GM23338 (cell line): ENCODE measurements at regions not wholly inside any gene's neighbourhood (a gene's known extent, or its start where the extent isn't known, plus 50 kb on each side); places are given as distances from the start of the nearest gene placed in this dataset.

Experiments
- ATAC-seq: fragments of 200-7000 bp; cut with Tn5 transposase; 3 replicates; pipeline ENCODE4 v1.9.1; 2020
- DNase-seq: peaks from one replicate; pipeline ENCODE4 v3.0.0-alpha.2; 2015; ENCODE audit warnings: low spot score
- H2AFZ ChIP-seq: fragments of 200-600 bp; sonication (generic); 2 replicates; pipeline ENCODE4 v1.8.0; 2016; ENCODE audit warnings: antibody characterized with exemption, mild to moderate bottlenecking, moderate library complexity
- H3F3A ChIP-seq: fragments of 200-600 bp; sonication (generic); replicated peaks from 2 replicates; pipeline ENCODE4 v1.8.0; 2017; ENCODE audit warnings: antibody characterized with exemption, mixed run types, low read depth
- H3K27ac ChIP-seq: fragments of 200-600 bp; sonication (generic); 2 replicates; pipeline ENCODE4 v1.6.1; 2016; ENCODE audit warnings: low read depth
- H3K27me3 ChIP-seq: fragments of 200-600 bp; sonication (generic); 2 replicates; pipeline ENCODE4 v1.8.0; 2016; ENCODE audit warnings: mild to moderate bottlenecking, mixed run types, moderate library complexity; ENCODE audit not compliant: insufficient read depth
- H3K36me3 ChIP-seq: fragments of 200-600 bp; sonication (generic); 2 replicates; pipeline ENCODE4 v1.8.0; 2016; ENCODE audit warnings: mild to moderate bottlenecking; ENCODE audit not compliant: insufficient read depth
- H3K4me1 ChIP-seq: fragments of 200-600 bp; sonication (generic); 2 replicates; pipeline ENCODE4 v1.8.0; 2016; ENCODE audit warnings: mild to moderate bottlenecking, moderate library complexity; ENCODE audit not compliant: insufficient read depth
- H3K4me2 ChIP-seq: fragments of 200-600 bp; sonication (generic); 2 replicates; pipeline ENCODE4 v1.7.1; 2017; ENCODE audit warnings: mixed run types
- H3K4me3 ChIP-seq: fragments of 200-600 bp; sonication (generic); 2 replicates; pipeline ENCODE4 v1.6.1; 2016; ENCODE audit warnings: mixed run types
- H3K79me2 ChIP-seq: fragments of 200-600 bp; sonication (generic); replicated peaks from 2 replicates; pipeline ENCODE4 v1.8.0; 2017; ENCODE audit warnings: mild to moderate bottlenecking; ENCODE audit not compliant: insufficient read depth
- H3K9me2 ChIP-seq: fragments of 200-600 bp; sonication (generic); 2 replicates; pipeline ENCODE4 v1.8.0; 2017; ENCODE audit not compliant: insufficient read depth
- H4K20me1 ChIP-seq: fragments of 200-600 bp; sonication (generic); replicated peaks from 2 replicates; pipeline ENCODE4 v1.8.0; 2017; ENCODE audit warnings: mild to moderate bottlenecking; ENCODE audit not compliant: insufficient read depth
- H3K27ac Mint-ChIP-seq: 2 replicates; pipeline ENCODE4 v1.8.0; 2020; ENCODE audit warnings: inconsistent platforms, mild to moderate bottlenecking, moderate library complexity, mixed read lengths
- H3K27me3 Mint-ChIP-seq: 3 replicates; pipeline ENCODE4 v1.8.0; 2022; ENCODE audit warnings: low read depth, mild to moderate bottlenecking, moderate library complexity, mixed read lengths, inconsistent platforms; ENCODE audit not compliant: insufficient read depth, poor library complexity
- H3K36me3 Mint-ChIP-seq: 3 replicates; pipeline ENCODE4 v1.8.0; 2021; ENCODE audit warnings: low read depth, mild to moderate bottlenecking, inconsistent platforms, moderate library complexity, mixed read lengths
- H3K4me1 Mint-ChIP-seq: 3 replicates; pipeline ENCODE4 v1.8.0; 2020; ENCODE audit warnings: mild to moderate bottlenecking, inconsistent platforms, mixed read lengths
- H3K4me3 Mint-ChIP-seq: 3 replicates; pipeline ENCODE4 v1.8.0; 2021; ENCODE audit warnings: moderate library complexity, mild to moderate bottlenecking, inconsistent platforms, mixed read lengths
- H3K9me3 Mint-ChIP-seq: 3 replicates; pipeline ENCODE4 v1.8.0; 2020; ENCODE audit warnings: moderate library complexity, mild to moderate bottlenecking, inconsistent platforms, mixed read lengths
- CREB1 ChIP-seq: fragments of 250-450 bp; sonication (Bioruptor Pico); IDR thresholded peaks from 2 replicates; pipeline ENCODE4 v1.5.0; 2020; ENCODE audit warnings: low read depth, mild to moderate bottlenecking, moderate library complexity
- CTCF ChIP-seq, 2 experiments: fragments of 200-600 bp in 1 of 2; sonication (generic) in 1 of 2; conservative IDR thresholded peaks; 2 replicates each; pipeline versions ENCODE4 v1.5.1 to v1.6.1; 2016 to 2017; ENCODE audit warnings: antibody characterized with exemption in 2 of 2, low read depth in 2 of 2, mild to moderate bottlenecking in 2 of 2, moderate library complexity in 1 of 2
- ETS1 ChIP-seq: IDR thresholded peaks from 2 replicates; pipeline ENCODE4 v1.6.1; 2016; ENCODE audit warnings: antibody characterized with exemption
- EZH2 ChIP-seq: fragments of 200-600 bp; sonication (generic); IDR thresholded peaks from one replicate; pipeline ENCODE4 v1.8.0; 2017; ENCODE audit warnings: antibody characterized with exemption, mild to moderate bottlenecking, low read depth; ENCODE audit not compliant: unreplicated experiment
- EZH2phosphoT487 ChIP-seq: fragments of 200-600 bp; sonication (generic); IDR thresholded peaks from one replicate; pipeline ENCODE4 v1.8.1; 2018; ENCODE audit warnings: antibody characterized with exemption; ENCODE audit not compliant: unreplicated experiment
- NANOG ChIP-seq: IDR thresholded peaks from 2 replicates; pipeline ENCODE4 v1.6.1; 2016; ENCODE audit warnings: antibody characterized with exemption, borderline replicate concordance
- POLR2AphosphoS5 ChIP-seq: IDR thresholded peaks from 2 replicates; pipeline ENCODE4 v1.6.1; 2016; ENCODE audit warnings: antibody characterized with exemption, low read depth
- REST ChIP-seq: IDR thresholded peaks from one replicate; pipeline ENCODE4 v1.6.1; 2018; ENCODE audit warnings: antibody characterized with exemption; ENCODE audit not compliant: unreplicated experiment
- STAT1 ChIP-seq: IDR thresholded peaks from one replicate; pipeline ENCODE4 v1.6.1; 2016; ENCODE audit warnings: antibody characterized with exemption; ENCODE audit not compliant: unreplicated experiment
- ZNF114 ChIP-seq: fragments of 250-450 bp; sonication (Bioruptor Pico); IDR thresholded peaks from 2 replicates; pipeline ENCODE4 v1.5.0; 2020; ENCODE audit warnings: mild to moderate bottlenecking, moderate library complexity
- ZNF331 ChIP-seq: fragments of 250-450 bp; sonication (Bioruptor Pico); IDR thresholded peaks from 2 replicates; pipeline ENCODE4 v1.5.0; 2020; ENCODE audit warnings: low read depth, mild to moderate bottlenecking, moderate library complexity

GRCh38 chr1:61616830-61617229 is 108.1 kb downstream of the TM2D1 start:
- Mint-ChIP-seq H3K9me3 (no peaks in the 10 kb centered on the region), H3K4me1 (peaks cover 6% of the 10 kb centered on the region; the same call in 2 of the 3 replicates), H3K27me3 (no peaks in the 10 kb centered on the region), H3K36me3 (no peaks in the 10 kb centered on the region), H3K27ac (no peak overlapping the region), H3K4me3 (no peak overlapping the region)
- Histone ChIP-seq H3K4me1 (no peaks in the 10 kb centered on the region; the same call in 1 of the 2 replicates), H4K20me1 (no peaks in the 10 kb centered on the region), H3K9me2 (no peaks in the 10 kb centered on the region), H3K4me3 (no peak overlapping the region), H2AFZ (peak overlapping the region; percentile 90; the same call in 1 of the 2 replicates), H3K4me2 (no peak overlapping the region), H3K27me3 (no peaks in the 10 kb centered on the region), H3K36me3 (no peaks in the 10 kb centered on the region), H3F3A (no peaks in the 10 kb centered on the region), H3K79me2 (no peaks in the 10 kb centered on the region), H3K27ac (no peak overlapping the region)
- TF ChIP-seq ETS1 (no peak), POLR2AphosphoS5 (no peak), REST (no peak), STAT1 (no peak), CREB1 (no peak), NANOG (no peak), EZH2 (no peak), EZH2phosphoT487 (no peak), ZNF114 (CRISPR knock-in tag) (no peak), CTCF (conservative IDR thresholded peaks at IDR 0.05; ENCODE audit: low read depth in 2 of 2) (no peak), ZNF331 (CRISPR knock-in tag) (no peak)
- ATAC-seq = no peak
- DNase-seq = no peak
